Muscle of back (tissue), 3 donors: ENCODE measurements at regions not wholly inside any gene's neighbourhood (a gene's known extent, or its start where the extent isn't known, plus 50 kb on each side); places are given as distances from the start of the nearest gene placed in this dataset.

ENCODE experiments used
- DNase-seq, 3 donors: peaks; one replicate each; pipeline versions ENCODE4 v3.0.0 to v3.0.0-alpha.2; 2013

DNA sequence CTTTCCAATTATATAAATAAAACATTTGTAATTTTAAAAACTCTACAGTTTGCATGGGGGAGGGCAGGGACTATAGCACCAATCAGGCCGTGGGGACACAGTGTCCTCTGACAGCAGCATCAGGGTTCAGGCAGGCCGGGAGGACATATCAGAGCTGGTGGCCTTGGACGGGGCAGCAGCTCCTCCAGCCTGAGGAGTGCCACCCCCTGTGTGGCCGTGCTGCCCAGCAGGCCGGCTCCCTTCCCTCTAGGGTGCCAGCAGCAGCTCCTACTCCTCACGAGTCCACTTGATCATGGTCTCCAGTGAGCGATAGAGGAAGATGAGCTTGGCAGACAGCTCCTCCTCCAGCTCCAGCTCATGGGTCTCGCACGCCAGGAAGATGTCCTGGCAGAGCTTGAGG is 144.0 kb upstream of the PHACTR3 start:
- no peak for DNase-seq

DNA sequence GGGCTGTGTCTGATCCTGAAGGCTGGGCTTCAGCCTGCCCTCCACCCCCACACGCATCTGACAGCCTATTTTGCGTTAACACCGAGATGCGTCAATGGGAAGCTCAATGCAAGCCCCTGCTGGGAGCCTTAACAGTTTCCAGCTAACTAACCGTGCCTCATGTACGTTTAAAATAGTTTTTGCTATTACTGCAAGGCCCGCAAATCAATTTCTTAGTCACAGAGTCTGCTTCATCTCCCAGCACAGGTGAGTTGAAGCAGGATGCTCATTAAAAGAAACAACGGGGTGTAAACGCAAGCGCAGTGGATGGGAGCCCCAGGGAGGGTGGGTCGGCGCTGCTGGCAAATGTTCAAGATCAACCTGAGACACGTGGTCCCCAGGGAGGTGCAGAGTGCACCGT is 142.8 kb upstream of the PHACTR3 start:
- DNase-seq: no peak

GRCh38 chr20:59462249-59462648 is 142.1 kb upstream of the PHACTR3 start:
- DNase-seq: no peak

GRCh38 chr20:59463541-59463940 is 140.8 kb upstream of the PHACTR3 start:
- DNase-seq: no peak

- no peak for DNase-seq
Measured at GRCh38 chr20:59466107-59466815, 138.1 kb upstream of the PHACTR3 start.

DNA sequence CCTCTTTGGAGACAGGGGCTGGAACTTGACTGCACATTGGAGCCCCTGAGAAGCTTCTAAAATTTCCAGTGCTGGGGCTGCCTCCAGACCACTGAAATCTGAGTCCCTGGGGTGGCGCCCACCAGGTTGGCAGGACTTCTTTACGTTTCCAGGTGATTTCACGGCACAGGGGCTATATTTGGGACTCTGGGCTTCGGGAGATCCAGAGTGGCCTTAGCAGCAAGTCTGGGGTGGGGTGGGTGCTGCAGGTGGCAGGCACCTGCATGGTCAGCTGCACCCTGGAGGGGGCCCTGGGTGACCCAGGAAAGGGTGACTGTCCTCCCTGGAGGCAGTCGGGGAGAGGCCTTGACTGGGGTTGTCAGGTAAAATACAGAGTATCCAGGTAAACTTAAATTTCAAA is 135.5 kb upstream of the PHACTR3 start:
- no peak for DNase-seq

DNA sequence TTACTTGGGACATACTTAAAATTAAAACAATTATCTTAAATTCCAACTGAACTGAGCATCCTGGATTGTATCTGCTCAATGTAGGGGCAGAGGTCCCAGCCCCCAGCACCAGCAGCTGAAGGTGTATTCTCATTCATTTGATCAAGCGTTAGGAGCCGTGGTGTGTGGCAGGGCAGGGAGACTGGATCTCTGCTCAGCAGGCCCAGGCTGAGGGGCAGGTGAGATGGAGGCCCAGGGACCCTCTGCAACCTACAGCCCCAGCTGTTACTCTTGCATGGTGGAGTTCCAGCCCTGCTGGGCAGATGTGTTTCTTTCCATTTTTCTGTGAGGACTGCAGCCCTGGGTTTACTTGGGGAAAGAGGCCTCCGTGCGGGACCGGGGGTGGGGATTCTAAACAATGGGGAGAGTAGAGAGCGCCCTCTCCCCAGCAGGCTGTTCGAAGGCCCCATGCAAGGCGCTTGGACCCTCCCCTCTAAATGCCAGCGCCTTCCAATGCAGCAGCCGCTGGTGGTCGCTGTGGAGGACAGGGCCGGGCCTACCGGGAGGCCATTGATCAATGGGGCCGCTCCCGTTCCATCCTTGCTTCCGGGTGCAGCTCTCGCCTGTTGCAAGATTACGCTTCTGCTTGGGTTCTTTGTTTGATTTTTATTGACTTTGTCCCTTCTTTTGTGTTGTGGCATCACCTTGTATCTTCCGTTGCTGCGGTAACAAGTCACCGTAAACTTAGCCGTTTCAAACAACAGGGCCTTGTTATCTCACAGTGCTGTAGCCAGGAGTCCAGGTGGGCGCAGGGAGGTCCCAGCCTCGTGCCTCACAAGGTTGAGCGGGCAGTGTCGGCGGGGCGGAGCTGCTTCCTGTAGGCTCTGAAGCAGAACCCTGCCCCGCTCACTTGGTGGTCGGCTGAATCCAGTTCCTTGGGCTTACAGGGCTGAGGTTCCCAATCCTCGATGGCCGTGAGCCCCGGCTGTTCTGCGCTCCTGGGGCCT is 134.8 kb upstream of the PHACTR3 start:
- no peak for DNase-seq

DNA sequence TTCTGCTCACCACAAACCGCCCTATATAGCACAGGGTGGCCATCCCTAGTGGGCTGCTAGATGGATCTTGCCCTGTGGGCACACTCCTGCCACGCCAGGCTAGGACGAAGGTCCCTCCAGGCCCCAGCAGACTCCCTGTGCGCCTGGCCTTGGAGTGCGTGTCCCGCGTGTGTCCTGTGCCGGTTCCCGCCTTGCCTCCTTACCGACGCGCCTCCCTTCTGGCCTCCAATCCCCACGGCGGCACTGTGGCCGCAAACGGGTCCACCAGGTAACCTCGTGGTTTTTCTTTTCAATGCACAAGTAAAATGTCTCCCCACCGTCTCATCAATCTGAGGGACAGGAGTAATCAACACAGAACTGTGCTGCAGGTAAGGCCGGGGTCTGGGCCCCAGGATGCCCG is 133.8 kb upstream of the PHACTR3 start:
- DNase-seq: no peak

DNA sequence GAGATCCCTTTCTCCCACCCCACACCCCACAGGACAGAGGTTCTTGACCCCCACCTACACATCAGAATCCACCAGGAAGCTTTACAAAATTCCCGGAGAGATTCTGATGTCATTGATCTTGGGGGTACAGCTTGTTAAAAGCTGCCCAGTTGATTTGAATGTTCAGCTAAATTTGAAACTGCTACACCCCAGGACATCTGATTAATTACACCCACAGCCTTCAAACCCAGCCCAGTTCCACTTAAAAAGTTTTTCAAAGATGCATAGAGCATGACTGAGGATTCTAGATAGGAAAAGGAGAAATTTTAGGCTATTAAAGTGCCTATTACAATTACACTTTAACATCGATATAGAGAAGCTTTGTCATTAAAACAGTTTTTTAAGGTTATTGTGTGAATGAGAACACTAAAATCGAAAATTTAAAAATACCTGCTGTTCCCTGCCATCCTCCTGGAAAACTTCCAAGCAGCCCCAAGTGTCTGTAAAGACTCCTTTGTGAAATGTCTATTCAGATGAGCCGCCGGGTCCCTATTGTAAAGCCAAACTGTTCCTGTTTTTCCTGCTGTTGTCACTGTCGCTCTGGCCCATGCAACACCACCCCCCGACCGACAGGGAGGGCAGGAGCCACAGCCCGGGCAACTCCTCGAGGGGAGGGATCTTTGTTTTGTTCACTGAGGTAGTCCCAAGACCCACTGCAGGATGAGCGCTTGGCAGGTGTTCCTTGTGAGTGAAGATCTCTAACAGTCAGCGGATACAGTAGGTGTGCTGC is 132.5 kb upstream of the PHACTR3 start:
- DNase-seq: no peak

GRCh38 chr20:59473742-59474141 is 130.6 kb upstream of the PHACTR3 start:
- DNase-seq: no peak

DNA sequence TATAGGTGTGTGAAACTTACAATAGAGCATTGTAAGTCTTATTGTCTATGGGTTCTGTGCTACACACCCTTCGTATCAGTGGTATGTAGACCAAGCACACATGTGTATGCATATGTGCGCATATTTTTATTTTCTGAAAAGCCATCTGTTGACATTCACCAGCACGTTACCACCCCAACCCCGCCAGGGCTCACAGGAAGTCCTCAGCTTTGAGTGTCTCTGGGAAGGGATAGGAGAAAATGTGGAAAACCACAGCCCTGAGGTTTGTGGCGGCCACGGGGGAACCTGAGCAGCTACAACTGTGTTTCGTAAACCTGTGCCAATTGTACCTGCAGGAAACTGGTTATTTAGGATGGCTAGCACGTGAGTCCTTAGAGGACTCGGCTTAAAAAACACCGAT is 123.3 kb upstream of the PHACTR3 start:
- DNase-seq: no peak

DNA sequence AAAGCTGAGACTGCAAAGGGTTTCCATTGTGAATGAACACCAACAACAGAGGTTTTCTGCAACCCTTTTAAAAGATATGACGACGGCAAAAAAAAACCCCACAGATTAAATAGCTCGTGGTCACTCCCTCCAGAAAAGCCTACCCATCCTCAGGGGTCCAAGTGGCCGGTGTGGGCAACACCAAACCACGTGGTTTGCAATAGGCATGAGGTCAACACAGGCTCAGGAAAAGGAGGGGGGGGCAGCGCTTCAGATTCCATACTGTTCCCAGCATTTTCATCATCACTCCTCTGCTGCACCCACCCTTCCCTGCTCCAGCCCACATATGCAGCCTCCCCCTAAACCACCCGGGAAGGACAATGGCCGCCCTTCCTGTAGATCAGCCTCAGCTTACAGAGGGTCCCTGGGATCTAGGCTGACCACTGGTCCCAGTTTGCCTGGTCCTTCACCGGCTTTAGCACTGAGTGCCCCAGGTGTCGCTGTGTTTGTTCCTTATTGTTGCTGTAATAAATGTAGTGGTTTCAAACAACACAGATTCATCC is 122.8 kb upstream of the PHACTR3 start:
- DNase-seq: no peak

DNA sequence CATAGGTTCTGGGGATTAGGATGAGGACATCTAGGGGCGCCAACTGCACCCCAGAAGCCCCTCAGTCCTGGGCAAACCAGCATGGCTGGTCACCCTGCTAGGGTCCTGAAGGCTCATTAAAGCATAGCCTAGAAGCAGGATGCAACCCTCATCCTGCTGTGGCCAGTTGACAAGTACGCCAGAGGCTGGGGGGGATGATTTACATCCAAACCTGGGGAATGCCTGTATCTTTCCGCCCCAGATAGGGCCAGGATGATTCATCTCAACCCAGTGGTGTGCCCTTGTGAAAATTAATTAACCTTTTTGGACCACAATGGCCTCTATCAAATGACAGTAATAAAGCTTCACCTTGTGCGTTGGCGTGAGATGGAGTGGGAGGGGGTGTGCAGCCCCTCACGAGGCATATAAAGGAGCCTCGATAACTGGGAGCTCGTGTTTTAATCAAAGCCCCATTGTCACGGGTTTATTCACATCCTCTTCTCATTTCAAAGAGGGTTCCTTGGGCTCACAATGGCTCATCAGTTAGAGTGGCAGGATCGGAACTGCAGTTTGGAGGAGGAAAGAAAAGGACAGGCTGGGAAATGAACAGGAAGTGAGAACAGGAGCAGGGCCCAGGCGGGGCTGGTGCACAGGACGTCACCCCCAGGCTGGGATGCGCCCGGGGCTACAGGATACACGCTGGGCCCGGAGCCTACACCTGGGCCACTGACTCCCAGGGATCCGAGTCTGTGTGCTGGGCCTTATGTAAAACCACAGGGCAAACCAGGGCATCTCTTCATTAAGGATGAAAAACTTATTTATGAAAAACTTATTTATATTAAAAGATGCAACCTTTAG is 121.8 kb upstream of the PHACTR3 start:
- DNase-seq: no peak

GRCh38 chr20:59483481-59483880 is 120.9 kb upstream of the PHACTR3 start:
- no peak for DNase-seq

DNA sequence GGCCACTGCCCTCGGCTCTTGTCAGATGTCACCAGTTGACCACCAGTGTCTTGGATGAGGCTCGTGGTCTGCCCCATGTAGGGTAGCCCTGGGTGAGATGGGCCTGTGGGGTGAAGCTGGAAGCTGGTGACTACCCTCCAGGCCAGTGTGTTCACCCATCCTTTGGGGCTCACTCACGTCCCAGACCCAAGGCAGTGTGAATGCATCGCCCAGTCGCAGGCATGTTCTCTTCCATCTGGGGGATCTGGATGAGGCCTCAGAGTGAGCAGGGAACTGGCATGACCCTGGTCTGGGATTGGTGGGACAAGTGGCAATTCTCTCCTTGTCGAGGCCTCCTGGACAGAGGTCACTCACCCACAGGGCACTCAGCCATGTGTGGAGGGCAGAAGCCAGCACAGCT is 120.1 kb upstream of the PHACTR3 start:
- DNase-seq: peak in 1 of 3 donors; percentile 15

DNA sequence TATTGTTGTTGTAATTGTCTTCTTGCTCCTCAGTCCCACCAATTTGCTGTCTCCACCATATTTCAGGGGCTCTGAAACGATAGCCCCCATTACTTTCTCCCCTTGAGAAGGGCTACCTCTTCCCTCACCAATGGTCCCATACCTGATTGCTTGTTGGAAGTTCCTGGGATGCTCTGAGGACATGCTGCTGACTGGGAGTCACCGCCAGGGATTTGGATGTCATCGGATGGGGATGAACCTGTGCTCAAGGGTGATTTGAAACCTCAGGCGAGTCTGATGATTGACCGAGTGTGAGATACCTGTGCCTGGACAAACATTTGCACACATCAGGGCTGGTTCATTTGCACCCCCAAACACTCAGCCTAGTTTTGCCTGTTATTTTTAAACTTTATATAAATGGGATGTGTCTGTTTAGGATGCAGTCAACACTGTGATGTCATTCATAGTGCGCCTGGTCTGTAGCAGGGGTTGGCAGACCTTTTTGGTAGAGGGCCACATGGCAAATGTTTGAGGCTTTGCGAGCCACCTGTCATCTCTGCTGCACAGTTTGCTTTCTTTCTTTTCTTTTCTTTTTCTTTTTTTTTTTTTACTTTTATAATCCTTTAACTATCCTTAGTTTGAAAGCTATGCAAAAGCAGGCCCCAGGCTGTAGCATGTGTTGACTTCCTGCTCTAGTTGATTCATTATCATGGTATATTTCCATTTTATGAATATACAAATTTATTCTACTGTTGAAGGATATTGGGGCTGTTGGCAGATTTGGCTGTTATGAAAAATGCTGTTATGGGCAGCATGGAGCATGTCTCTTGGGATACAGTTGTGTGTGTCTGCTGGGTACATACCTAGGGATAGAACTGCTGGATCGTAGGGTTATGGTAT is 118.5 kb upstream of the PHACTR3 start:
- DNase-seq: peak; percentile 29 to 52 (median 33)

DNA sequence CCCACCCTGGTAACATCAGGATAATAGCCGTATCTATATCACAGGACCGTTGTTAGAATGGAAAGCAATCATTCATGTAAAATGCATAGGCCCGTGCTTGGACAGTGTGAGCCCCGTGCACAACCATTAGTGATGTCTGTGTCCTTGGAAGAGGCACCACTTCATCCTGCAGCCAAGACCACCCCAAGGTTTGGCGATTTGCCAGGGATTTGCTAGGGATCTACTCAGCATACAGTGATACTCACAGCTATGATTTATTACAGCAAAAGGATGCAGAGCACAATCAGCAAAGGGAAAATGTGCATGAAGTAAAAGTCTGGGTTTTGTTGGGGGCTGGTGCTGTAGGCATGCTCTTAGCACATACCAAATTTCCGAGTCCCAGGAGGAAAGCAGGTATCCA is 115.9 kb upstream of the PHACTR3 start:
- DNase-seq: peak; percentile 7 to 47 (median 16)

- DNase-seq: peak in 1 of 3 donors; percentile 17
Measured at GRCh38 chr20:59490196-59491004, 113.9 kb upstream of the PHACTR3 start.

GRCh38 chr20:59491884-59492283 is 112.5 kb upstream of the PHACTR3 start:
- DNase-seq: no peak
